DND-41 (cell line): ENCODE measurements at regions not wholly inside any gene's neighbourhood (a gene's known extent, or its start where the extent isn't known, plus 50 kb on each side); places are given as distances from the start of the nearest gene placed in this dataset.

ENCODE experiments used
- ATAC-seq: fragments of 200-7000 bp; cut with Tn5 transposase; 3 replicates; pipeline ENCODE4 v1.9.1; 2021; ENCODE audit warnings: low read depth; ENCODE audit not compliant: insufficient read depth
- DNase-seq: peaks from one replicate; pipeline ENCODE4 v3.0.0-alpha.2; 2020
- H2AFZ ChIP-seq: 2 replicates; pipeline ENCODE4 v1.6.0; 2012; ENCODE audit warnings: low read depth, low read length
- H3K27ac ChIP-seq: 2 replicates; pipeline ENCODE4 v1.5.1; 2012; ENCODE audit warnings: low read length, inconsistent platforms
- H3K27me3 ChIP-seq: fragments of 200-600 bp; sonication (generic); 2 replicates; pipeline ENCODE4 v1.6.0; 2012; ENCODE audit warnings: low read length, mild to moderate bottlenecking, inconsistent platforms; ENCODE audit not compliant: insufficient read depth, poor library complexity
- H3K36me3 ChIP-seq: 2 replicates; pipeline ENCODE4 v1.5.1; 2012; ENCODE audit warnings: low read length, inconsistent platforms; ENCODE audit not compliant: insufficient read depth
- H3K4me1 ChIP-seq: 2 replicates; pipeline ENCODE4 v1.5.1; 2012; ENCODE audit warnings: mild to moderate bottlenecking, low read length; ENCODE audit not compliant: insufficient read depth
- H3K4me2 ChIP-seq: 2 replicates; pipeline ENCODE4 v1.6.0; 2012; ENCODE audit warnings: mild to moderate bottlenecking, moderate library complexity, low read length, inconsistent platforms; ENCODE audit not compliant: insufficient read depth
- H3K4me3 ChIP-seq, 2 experiments: fragments of 200-600 bp in 1 of 2; shearing (Covaris generic) in 1 of 2; 2 replicates each; pipeline ENCODE4 v1.5.1; 2012 to 2016; ENCODE audit warnings: inconsistent platforms in 2 of 2, low read length in 2 of 2, mild to moderate bottlenecking in 2 of 2, low read depth in 1 of 2, moderate library complexity in 1 of 2
- H3K79me2 ChIP-seq: 2 replicates; pipeline ENCODE4 v1.6.0; 2012; ENCODE audit warnings: low read length, inconsistent platforms; ENCODE audit not compliant: insufficient read depth
- H3K9ac ChIP-seq: 2 replicates; pipeline ENCODE4 v1.6.0; 2012; ENCODE audit warnings: low read depth, mild to moderate bottlenecking, inconsistent platforms, low read length, moderate library complexity
- H3K9me3 ChIP-seq: 2 replicates; pipeline ENCODE4 v1.5.1; 2012; ENCODE audit warnings: low read length, moderate library complexity, mild to moderate bottlenecking, inconsistent platforms; ENCODE audit not compliant: insufficient read depth, severe bottlenecking
- H4K20me1 ChIP-seq: 2 replicates; pipeline ENCODE4 v1.6.0; 2012; ENCODE audit warnings: low read length; ENCODE audit not compliant: insufficient read depth
- CTCF ChIP-seq: IDR thresholded peaks from 2 replicates; pipeline ENCODE4 v1.5.1; 2012; ENCODE audit warnings: borderline replicate concordance, low read length, moderate library complexity, mild to moderate bottlenecking; ENCODE audit not compliant: poor library complexity, severe bottlenecking; ENCODE audit errors: extremely low read depth
- EZH2 ChIP-seq: IDR thresholded peaks from 3 replicates; pipeline ENCODE4 v1.6.1; 2012; ENCODE audit warnings: borderline replicate concordance, low read depth, mild to moderate bottlenecking, moderate library complexity, low read length, inconsistent platforms; ENCODE audit not compliant: severe bottlenecking

- Histone ChIP-seq H3K4me1 (no peaks in the 10 kb centered on the region), H3K9me3 (no peaks in the 10 kb centered on the region), H3K27ac (no peak overlapping the region), H2AFZ (no peak overlapping the region), H3K27me3 (no peaks in the 10 kb centered on the region), H3K9ac (no peak overlapping the region), H4K20me1 (no peaks in the 10 kb centered on the region), H3K4me2 (no peak overlapping the region), H3K79me2 (no peaks in the 10 kb centered on the region), H3K4me3 (no peak overlapping the region), H3K36me3 (no peaks in the 10 kb centered on the region)
- ATAC-seq (no peak), DNase-seq (no peak)
- no peak for TF ChIP-seq EZH2
Measured at GRCh38 chr13:76222511-76222910, 586.4 kb downstream of the LMO7 start.

- no peak overlapping the region for H3K4me2 ChIP-seq
- H3K4me3 ChIP-seq = no peak overlapping the region
- H3K79me2 ChIP-seq = no peaks in the 10 kb centered on the region
- H2AFZ ChIP-seq = no peak overlapping the region
- DNase-seq (no peak), ATAC-seq (no peak)
- H3K36me3 ChIP-seq = no peaks in the 10 kb centered on the region
- H3K4me1 ChIP-seq = no peaks in the 10 kb centered on the region
- H3K9ac ChIP-seq = no peak overlapping the region
- H3K27ac ChIP-seq = no peak overlapping the region
- no peaks in the 10 kb centered on the region for H4K20me1 ChIP-seq
- H3K27me3 ChIP-seq = no peaks in the 10 kb centered on the region
- TF ChIP-seq EZH2 = no peak
- no peak for TF ChIP-seq CTCF
- no peaks in the 10 kb centered on the region for H3K9me3 ChIP-seq
Measured at GRCh38 chr13:76216729-76217128, 580.6 kb downstream of the LMO7 start.

- no peaks in the 10 kb centered on the region for H3K79me2 ChIP-seq
- H3K9ac ChIP-seq = no peak overlapping the region
- no peaks in the 10 kb centered on the region for H3K9me3 ChIP-seq
- no peaks in the 10 kb centered on the region for H3K27me3 ChIP-seq
- H3K4me3 ChIP-seq = no peak overlapping the region
- no peaks in the 10 kb centered on the region for H3K36me3 ChIP-seq
- no peak for TF ChIP-seq CTCF
- TF ChIP-seq EZH2 = no peak
- H3K4me1 ChIP-seq = no peaks in the 10 kb centered on the region
- DNase-seq = no peak
- H2AFZ ChIP-seq = no peak overlapping the region
- no peak overlapping the region for H3K27ac ChIP-seq
- no peaks in the 10 kb centered on the region for H4K20me1 ChIP-seq
- no peak for ATAC-seq
- H3K4me2 ChIP-seq = no peak overlapping the region
Measured at GRCh38 chr13:76214001-76214400, 577.9 kb downstream of the LMO7 start.

- no peak overlapping the region for H3K4me3 ChIP-seq
- H3K27me3 ChIP-seq = no peaks in the 10 kb centered on the region
- no peak overlapping the region for H3K9ac ChIP-seq
- H2AFZ ChIP-seq = no peak overlapping the region
- H3K36me3 ChIP-seq = no peaks in the 10 kb centered on the region
- no peak for ATAC-seq
- DNase-seq = no peak
- TF ChIP-seq CTCF = no peak
- no peak for TF ChIP-seq EZH2
- no peak overlapping the region for H3K4me2 ChIP-seq
- H3K4me1 ChIP-seq = no peaks in the 10 kb centered on the region
- H3K79me2 ChIP-seq = no peaks in the 10 kb centered on the region
- H3K27ac ChIP-seq = no peak overlapping the region
- no peaks in the 10 kb centered on the region for H3K9me3 ChIP-seq
- no peaks in the 10 kb centered on the region for H4K20me1 ChIP-seq
Measured at GRCh38 chr13:76213423-76213904, 577.3 kb downstream of the LMO7 start.
